Putamen (tissue), 1 donor: ENCODE measurements at regions not wholly inside any gene's neighbourhood (a gene's known extent, or its start where the extent isn't known, plus 50 kb on each side); places are given as distances from the start of the nearest gene placed in this dataset.

Source experiments
- DNase-seq: peaks from one replicate; pipeline ENCODE4 v3.0.0-alpha.2; 2016; ENCODE audit warnings: low spot score

- DNase-seq, result no peak
Measured at GRCh38 chr5:135662061-135662481, 83.3 kb upstream of the CXCL14 start.

GRCh38 chr5:135660826-135661575, 82.2 kb upstream of the CXCL14 start:
- DNase-seq, result no peak

DNA sequence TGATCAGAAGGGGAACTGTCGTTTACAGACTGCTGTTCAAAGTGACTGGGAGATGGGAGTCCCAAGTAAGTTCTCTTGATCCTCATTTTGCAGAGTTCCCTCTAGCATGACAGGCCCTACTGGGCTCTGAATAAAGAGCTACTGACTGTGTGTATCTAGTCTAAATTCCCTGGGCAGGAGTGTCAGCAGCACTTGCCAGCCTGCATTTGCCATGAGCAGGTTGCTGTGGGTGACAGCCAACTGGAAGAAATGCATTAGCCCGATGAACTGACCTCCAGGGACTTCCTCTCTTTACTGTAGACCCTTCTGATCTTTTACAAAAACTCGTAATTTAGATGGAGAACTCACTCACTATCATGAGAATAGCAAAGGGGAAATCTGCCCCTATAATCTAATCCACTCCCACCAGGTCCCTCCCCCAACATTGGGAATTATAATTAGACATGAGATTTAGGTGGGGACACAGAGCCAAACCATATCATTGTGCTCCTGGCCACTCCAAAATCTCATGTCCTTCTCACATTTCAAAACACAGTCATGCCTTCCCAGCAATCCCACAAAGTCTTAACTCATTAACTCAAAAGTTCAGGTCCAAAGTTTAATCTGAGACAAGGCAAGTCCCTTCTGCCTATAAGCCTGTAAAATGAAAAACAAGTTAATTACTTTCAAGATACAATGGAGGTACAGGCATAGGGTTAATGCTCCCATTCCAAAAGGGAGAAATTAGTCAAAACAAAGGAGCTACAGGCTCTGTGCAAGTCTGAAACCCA, 78.9 kb upstream of the CXCL14 start:
- DNase-seq, result no peak

GRCh38 chr5:135655468-135655815, 76.7 kb upstream of the CXCL14 start:
- no peak for DNase-seq

DNA sequence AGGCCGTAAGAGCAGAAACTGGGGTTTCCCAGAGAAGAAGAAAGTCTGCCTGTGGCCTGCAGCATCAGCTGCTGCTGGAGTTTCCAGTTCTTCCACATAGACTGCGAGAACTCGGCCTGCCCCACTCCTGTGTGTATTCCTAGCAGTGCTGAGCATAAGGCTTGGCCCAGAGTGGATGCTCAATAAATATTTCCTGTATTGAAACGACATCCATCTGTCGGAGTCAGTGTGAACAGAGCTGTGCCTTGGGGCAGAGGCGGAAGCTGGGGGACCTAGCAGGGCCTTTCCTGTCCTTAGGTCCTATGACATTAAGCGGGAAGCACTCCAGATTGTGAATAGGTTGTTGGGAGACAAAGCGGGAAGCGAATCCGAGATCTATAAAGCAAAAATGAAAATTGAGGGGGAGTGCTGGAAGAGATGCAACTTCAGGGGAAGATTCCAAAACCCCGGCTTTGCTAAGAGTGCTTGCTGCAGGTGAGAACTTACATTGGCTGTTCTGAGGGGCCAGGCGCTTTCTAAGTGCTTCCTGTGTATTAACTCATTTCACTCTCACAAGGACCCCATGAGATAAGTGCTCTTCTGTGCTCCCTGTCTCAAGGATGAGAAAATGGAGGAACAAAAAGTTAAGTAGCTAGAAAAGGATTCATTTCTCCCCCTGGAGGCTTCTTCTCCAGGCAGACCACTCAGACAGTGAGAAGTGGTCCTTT, 76.1 kb upstream of the CXCL14 start:
- DNase-seq, result no peak

DNA sequence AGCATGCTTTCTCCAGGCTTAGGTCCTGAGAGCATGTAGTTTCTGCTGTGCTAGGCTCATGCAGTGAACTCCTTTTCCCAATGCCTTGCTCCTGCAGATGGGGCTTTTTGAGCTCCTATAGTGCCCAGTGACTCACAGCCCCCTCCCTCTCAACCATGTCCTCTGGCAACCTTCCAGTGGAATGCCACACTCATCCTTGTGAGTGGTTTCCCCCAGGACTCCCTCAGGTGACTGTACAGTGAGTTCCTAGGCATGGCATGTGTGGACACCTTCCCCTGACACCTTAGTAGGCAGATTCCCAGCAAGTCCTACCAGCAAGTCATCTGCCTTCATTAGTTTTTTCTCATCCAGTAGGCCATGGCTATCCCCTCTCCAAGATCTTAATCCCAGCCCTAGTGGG, 72.4 kb upstream of the CXCL14 start:
- no peak for DNase-seq

GRCh38 chr5:135650081-135650480, 71.3 kb upstream of the CXCL14 start:
- no peak for DNase-seq

DNA sequence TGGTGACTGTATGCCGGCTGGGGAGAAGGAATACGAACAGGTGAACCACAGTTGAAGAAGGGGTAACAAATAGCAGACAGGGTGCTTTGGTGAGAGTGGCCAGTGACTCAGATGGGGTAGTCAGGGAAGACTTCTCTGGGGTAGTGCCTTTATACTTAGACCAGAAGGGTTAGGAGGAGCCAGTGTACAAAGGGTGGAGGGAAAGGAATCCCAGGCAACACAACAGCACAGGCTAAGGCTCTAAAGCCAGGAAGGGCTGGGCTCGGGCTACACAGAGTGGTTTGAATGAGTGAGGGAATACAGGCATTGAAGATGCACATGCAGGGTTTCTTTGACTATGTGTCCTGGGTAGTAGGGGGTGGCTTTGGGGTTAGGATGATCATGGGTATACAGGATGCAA, 70.6 kb upstream of the CXCL14 start:
- DNase-seq, result no peak

DNA sequence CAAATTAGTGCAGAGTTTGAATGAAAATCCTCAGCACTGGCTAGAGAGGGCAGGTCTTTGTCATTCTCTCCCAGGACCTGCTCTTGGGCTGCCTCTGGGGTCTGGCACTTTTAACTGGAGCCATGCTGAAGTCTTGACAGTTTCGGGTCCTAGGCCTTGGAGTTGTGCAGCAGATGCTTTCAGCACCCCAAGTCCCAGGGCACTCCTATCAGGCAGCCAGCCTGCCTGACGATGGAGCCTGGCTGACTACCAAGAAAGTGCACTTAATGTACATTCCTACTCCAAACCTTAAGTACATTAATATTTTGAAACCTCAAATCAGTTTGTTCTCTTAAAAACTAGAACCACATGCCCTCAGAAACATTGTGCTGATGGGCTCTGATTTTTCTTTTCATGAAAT, 69.3 kb upstream of the CXCL14 start:
- no peak for DNase-seq

DNA sequence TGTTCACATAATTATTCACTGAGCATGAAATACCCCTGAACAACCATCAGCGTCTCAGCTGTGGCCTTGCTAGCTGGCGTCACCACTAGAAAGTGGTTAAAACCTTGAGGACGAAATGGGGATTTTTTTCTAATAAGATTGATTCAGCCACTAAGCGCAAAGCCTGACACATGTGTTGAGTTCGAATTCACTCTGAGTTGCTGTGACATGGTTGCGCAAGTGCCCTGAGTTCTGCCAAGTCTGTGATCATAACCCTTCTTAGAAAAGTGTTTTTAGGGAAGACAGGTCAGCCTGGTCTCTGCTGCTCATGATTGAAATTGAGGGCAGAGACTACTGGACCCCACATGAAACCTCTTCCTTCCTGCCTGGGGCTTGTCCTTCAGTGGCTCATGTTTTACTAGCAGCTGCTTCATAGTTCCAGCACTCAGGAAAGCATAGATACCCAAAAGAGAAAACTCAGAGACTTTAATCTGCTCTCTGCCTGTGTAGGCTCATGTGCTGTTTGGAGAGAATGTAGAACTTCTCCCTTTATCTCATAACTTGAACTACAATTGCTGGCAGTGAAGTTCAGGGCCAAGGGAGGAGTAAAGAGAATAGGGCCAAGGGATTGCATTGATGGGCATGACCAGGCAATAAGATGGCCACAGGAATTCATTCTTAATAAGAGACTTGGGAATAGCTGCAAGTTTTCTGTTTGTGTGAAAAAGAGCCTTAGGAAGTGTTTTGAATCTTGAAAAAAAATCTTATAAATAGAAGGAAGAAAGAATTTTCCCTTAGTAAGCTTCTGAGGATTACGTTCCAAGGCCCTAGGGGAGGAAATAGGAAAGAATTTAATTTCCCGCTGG, 66.8 kb upstream of the CXCL14 start:
- no peak for DNase-seq

DNA sequence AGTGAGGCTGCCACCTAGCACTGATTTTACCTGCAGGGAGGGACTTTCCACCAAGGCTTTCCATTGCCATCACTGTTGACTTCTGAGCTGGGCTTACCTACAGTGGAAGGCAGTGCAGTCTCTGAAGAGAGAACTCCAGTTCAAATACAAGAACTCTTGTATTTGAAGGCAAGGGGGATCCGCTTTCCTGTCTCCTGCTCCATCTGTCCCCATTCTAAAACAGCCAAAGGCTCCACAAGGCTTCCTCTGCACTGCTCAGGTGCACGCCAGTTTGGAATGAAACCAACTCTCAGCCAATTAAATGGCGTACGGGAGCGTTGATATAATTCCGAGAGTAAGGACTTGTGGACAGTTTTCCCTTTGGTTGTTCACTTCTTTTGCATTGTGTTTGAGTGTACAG, 66.0 kb upstream of the CXCL14 start:
- no peak for DNase-seq

- DNase-seq, result no peak
Measured at GRCh38 chr5:135643881-135644766, 65.3 kb upstream of the CXCL14 start.

DNA sequence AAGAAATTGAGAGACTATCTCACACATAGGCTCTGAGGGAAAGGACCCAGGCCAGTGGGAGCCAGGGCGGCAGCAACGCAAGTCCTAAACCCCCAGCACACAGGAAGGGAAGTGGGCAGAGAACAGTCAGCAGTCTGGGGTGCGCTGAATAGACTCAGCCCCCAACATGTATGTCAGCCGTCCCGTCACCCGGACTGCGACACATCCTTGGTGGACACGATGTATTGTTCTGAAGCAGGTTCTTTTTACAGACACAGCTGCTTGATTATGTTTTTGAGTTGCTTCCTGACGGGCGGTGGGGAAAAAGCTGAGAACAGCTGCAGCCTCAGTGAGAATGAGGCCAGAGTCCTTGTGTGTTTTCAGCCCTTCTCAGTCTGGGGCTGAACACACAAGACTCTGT, 64.1 kb upstream of the CXCL14 start:
- no peak for DNase-seq

GRCh38 chr5:135642488-135642870, 63.7 kb upstream of the CXCL14 start:
- DNase-seq, result no peak

DNA sequence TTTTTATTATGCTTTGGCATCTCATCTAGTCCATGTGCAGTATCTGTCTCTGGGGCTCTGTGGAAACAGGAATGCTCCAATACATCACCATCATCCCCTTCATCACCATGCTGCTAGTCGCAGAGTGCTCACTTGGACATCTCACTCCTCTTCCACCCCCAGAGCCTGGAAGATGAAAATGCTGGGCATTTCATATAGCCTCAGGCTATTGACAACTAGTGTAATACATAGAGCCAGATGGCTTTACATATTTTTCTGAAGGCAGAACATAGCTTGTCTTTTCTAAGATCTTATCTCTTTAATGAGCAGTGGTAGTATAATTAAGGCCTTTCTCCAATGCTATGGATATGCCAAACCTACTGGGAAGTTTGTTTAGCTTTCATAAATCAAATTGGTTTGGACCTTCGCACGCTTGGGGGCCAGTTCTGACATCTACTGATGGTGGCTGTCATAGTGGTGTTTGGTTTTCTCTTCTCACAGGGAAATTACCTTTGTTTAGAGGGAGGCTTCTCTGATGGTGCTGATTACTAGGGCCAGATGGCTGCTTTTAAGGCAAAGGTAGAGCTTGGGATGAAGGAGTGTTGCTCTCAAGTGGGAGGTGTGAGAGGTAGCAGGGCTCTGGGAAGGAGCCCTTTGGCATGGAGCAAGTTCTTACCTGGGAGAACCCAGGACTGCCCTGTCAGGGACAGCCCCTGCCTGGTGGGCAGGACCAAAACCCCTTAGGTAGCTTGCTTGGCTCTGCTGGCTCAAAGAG, 63.1 kb upstream of the CXCL14 start:
- no peak for DNase-seq

GRCh38 chr5:135641319-135641718, 62.5 kb upstream of the CXCL14 start:
- no peak for DNase-seq

- no peak for DNase-seq
Measured at GRCh38 chr5:135635451-135635850, 56.7 kb upstream of the CXCL14 start.

- DNase-seq, result no peak
Measured at GRCh38 chr5:135632798-135633197, 54.0 kb upstream of the CXCL14 start.

DNA sequence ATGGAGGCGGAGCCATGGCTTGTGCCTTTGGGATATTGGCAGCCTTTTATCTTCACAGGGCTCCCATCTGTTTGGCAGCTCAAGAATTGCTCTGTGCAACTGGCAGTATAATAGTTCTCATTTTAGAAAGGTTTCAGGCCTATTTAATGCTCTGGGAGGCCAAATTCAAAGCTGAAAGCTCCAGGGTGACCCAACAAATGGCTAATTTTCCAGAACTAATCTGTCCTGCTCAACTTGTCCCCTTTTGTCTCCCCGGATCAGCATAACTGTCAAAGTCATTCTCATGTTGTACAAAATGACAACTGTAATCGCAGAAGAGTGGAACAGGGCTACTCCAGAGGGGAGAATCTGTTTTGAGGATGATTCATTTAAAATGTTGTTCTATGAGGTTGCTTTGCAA, 52.6 kb upstream of the CXCL14 start:
- no peak for DNase-seq

- no peak for DNase-seq
Measured at GRCh38 chr5:135629666-135630065, 50.9 kb upstream of the CXCL14 start.
